GM18951 (cell line): ENCODE measurements at regions not wholly inside any gene's neighbourhood (a gene's known extent, or its start where the extent isn't known, plus 50 kb on each side); places are given as distances from the start of the nearest gene placed in this dataset.

Experiments
- POLR2A ChIP-seq: IDR thresholded peaks from 4 replicates; pipeline ENCODE4 v1.6.1; 2011; ENCODE audit warnings: mild to moderate bottlenecking; ENCODE audit not compliant: insufficient read length, insufficient read depth; ENCODE audit errors: extremely low read depth
- in situ Hi-C: fragments of 300-500 bp; cut with MboI; formaldehyde crosslinking; loops from one replicate; pipeline ENCODE4 v1.12.0; 2022; ENCODE audit warnings: low sequenced_read_pairs, mixed read lengths, inconsistent platforms; ENCODE audit not compliant: unreplicated experiment

DNA sequence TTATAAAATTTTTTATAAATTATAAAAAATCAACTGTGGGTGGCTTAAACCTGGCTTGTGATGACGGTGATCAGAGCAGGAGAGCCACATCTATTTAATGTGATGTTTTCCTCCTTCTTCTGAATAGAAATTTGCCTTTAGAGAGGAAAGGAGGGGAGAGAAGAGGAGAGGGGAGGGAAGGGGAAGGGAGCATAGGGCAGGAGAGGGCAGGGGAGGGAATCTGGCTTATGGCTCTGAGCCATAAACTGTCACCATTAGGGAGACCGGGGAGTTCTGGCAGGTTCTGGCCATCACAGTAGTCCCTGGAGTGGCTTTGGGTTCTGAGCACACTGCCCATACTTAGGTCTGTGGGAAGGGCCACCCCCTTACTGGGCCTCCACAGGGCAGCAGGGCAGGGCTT is 167.8 kb downstream of the ENGASE start:
- in situ Hi-C loops, result no loop called here
- TF ChIP-seq POLR2A, result no peak

DNA sequence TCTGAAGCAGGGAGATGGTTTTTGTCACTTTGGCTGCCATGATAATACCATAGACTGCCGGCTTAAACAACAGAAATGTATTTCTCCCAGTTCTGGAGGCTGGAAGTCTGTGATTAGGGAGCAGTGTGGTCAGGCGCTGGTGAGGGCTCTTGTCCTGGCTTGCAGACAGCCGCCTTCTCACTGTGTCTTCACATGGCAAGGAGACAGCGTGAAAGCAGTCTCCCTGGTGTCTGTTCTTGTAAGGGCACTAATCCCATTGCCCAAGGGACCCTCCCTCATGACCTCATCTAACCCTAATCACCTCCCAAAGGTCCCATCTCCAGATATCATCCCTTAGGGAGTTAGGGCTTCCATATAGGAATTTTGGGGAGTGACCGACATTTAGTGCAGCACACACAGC is 167.0 kb downstream of the ENGASE start:
- no peak for TF ChIP-seq POLR2A
- in situ Hi-C loops, result no loop called here

DNA sequence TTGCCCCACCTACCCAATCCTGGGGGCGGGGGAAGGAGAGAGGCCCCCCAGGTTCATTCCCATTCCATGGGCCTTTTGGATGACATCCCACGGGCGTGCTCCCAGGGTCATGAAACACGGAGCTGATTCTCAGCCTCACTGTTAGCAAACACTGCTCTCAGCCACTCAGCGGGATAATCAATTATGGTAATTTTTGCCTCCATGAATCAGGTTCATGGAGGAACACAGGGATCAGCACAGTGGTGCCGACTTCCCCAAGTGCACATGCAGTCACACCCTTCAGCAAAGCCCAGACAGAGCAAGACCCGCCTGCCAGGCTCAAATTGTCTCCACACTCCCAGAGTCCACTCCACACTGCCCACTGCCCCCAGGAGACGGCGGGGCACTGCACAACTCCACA is 164.6 kb downstream of the ENGASE start:
- TF ChIP-seq POLR2A, result no peak
- in situ Hi-C loops, result no loop called here

DNA sequence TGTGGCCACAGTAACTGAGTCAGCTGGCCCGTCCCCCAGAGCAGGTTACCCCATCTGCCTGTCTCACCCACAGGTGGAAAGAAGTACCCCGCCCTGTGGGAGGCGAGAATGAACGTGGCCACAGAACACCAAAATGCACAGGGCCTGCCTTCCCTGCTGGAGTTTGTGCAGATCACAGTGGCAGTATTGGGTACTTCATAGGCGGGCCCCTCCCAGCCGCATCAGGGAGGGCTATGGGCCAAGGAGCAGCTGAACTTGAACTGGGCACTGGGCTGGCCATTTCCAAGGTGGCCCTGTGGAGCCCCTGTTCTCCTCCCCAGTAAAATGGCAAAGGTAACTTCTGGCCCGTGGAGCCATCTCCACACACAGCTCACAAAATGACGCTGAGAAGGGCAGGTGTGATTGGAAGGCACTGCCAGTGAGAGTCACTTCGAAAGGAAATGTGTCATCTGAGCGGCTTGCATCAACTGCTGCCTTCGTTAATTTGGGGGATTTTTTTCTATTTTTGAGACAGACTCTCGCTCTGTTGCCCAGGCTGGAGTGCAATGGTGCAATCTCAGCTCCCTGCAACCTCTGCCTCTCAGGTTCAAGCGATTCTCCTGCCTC is 162.9 kb downstream of the ENGASE start:
- TF ChIP-seq POLR2A, result no peak
- in situ Hi-C loops, result no loop called here

DNA sequence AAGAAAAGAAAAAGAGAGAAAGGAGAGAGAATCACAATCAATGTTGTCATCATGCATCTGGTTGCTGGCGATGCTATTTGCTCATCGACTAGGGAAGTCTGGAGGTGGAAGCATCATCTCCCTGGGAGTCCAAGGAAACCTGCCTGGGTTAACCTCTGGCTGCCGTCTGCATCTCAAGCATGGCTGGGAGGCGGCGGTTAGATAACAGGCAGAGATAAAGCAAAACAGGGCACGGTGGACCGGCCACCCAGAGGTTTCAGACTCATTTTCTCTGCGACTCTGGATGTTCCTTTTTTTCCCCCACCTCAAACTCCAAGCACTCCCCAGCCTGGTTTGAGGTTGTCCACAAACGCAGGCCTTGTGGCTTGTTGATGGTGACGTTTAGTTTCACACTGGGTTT is 161.2 kb downstream of the ENGASE start:
- in situ Hi-C loops, result no loop called here
- TF ChIP-seq POLR2A, result no peak

DNA sequence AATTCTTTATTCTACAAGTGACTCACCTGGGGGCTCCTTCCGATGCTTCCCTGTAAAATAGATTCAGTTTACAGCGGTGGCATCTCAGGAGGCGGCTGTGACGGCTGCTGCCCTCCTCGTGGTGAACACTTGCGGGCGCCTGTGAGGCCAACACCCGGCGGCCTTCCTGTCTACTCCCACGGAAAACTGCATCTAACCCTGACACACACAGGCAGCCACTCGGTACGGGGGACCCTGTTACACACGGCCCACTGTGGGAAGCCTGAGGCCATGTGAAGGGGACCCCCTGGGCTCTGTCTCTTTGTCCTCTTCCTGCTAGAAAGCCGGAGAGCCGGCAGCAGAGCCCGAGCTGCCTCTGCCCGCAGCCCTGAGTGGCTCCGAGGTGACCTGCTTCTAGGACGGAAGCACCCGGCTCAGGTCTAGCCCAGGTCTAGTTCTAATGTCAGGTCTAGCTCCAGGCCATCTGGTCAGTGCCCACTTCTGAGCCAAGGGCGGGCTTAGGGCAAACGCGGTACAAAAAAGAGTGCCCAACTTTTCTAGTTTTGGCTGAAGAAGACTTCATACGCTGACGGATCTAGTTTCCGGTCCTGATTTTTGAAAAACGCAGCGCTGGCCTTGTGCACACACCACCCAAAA is 159.4 kb downstream of the ENGASE start:
- in situ Hi-C loops, result no loop called here
- TF ChIP-seq POLR2A, result no peak

DNA sequence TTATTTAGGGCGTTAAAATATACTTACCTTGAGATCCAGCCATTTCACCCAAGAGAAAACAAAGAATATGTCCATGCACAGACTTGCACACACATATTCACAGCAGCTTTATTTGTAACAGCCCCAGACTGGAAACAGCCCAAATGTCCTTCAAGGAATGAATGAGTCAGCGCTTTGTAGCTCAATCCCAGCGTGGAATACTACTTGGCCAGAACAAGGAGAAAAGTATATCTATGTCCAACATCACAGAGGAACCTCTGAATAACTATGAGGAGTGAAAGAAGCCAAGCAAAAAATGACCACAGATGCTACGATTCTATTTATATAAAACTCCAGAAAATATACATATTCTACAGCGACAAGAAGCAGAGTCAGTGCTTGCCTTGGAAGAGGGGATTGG is 158.3 kb downstream of the ENGASE start:
- in situ Hi-C loops, result no loop called here
- no peak for TF ChIP-seq POLR2A

DNA sequence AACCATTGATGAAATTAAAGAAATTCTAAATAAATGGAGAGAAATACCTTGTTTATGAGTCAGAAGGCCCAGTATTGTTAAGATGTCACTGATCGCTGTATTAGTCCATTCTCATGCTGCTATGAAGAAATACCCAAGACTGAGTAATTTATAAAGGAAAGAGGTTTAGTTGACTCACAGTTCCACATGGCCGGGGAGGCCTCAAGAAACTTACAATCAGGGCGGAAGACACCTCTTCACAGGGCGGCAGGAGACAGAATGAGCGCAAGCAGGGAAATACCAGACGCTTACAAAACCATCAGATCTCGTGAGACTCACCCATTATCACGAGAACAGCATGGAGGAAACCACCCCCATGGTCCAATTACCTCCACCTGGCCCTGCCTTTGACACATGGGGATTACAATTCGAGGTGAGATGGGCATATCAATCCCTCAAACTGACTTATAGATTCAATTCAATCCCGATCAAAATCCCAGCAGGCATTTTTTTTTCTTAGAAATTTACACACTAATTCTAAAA is 157.2 kb downstream of the ENGASE start:
- in situ Hi-C loops, result no loop called here
- no peak for TF ChIP-seq POLR2A

DNA sequence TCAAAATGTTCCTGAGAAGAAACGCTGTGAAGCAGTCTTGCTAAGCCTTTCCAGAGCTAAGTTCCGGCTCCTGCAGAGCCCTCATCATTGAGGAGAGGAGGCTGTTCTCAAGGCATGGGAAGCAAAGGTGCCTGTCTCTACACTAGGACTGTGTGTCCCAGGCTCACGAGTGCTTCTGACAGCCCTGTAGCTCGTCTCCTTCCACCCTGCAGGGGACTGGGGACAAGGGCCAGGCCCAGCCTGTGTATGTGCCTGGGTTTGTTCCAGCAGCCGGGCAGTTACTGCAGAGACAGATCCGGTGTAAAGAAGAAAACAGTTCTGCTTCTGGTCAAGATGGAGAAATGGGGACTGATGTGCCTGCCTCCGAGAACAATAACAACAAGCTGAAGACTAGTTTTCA is 156.0 kb downstream of the ENGASE start:
- no peak for TF ChIP-seq POLR2A
- in situ Hi-C loops, result no loop called here

DNA sequence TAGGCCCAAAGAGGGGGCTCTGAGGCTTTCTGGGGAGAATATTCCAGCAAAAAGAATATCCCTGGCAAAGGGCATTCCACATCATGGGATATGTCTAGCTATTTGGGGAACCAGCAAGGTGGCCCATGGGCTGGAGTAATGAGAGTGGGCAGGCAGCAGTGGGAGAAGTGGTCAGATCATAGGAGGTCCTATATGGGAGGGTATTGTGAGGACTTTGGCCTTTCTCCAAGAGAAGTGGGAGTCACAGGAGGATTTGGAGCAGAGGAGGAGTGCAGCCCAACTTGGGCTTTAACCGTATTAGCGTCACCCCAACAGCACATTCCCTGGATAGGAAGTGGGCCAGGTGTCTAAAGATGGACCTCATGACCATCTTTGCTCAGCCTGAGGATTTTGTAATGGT is 151.4 kb downstream of the ENGASE start:
- in situ Hi-C loops, result no loop called here
- TF ChIP-seq POLR2A, result no peak

DNA sequence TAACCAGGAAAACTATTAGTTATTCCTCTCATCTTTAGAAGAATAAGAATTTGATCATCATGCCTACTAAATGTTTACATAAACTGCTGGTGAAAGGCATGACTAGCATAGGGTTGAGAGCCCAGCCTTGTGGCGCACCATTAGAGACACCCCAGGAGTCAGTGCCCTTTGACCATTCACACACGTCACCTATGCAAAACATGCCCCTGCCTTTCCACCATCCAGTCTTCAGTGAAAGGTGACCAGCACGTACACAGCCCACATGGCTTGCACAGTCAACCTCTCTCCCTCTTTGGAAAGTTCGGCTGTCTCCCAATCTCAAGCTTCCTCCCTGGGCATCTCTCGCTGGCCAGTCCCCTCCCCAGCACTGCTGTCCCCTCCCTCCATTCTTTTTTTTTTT is 150.3 kb downstream of the ENGASE start:
- TF ChIP-seq POLR2A, result no peak
- in situ Hi-C loops, result no loop called here

DNA sequence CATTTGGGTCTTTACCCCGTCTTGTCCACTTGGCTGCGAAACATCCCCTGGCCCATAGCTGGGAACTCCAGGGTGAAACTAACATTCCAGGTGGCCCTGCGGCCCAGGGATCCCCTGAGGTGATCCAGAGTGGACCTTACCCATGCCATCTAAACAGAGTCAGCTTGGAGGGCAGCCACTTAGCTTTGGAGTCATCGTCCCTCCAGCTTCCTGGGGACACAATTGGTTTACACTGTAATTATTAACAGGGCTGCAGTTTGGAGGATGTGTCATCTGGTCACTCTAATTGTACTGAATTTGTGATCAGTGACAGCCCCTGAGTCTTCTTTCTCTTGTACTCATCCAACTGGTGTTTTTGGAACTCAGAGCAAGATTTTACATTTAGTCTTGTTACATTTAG is 149.9 kb downstream of the ENGASE start:
- in situ Hi-C loops, result no loop called here
- no peak for TF ChIP-seq POLR2A

DNA sequence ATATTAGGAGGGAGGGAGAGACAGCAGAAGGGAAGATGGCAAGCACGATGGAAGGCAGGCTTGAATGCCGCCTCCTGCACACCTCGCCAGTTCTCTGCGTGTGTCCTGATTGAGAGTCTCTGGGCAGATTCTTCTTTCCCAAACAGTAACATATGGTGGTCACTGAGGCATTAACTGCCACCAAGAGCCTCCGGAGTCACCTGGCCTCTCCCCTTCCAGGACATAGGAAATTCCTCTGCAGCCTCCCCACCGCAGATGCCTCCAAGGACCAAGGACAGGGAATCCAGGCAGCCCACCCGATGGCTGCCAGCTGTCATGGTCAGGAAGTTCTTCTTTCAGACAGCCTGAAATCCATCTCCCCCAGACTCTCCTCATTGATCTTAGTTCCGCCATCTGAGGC is 149.3 kb downstream of the ENGASE start:
- no peak for TF ChIP-seq POLR2A
- in situ Hi-C loops, result no loop called here

DNA sequence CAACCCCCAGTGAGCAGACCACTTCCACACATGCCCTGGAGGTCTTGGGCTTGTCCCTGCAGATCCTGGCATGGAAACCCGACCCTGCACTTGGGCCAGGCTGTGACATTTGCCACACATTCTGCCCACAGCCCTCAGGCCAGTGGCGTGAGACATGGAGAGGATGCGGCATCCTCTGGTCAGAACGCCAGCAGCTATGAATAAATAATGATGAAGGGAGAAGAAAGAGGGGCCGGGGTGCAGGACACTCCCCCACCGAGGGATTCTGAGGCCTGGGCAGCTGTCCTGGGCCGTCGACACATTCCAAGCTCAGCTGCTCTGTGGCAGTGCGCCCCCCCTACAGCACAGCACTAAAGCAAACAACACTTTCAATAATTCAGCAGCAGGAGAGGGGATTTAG is 148.8 kb downstream of the ENGASE start:
- in situ Hi-C loops, result no loop called here
- TF ChIP-seq POLR2A, result no peak
